AG04449 (cell line): ENCODE measurements at regions not wholly inside any gene's neighbourhood (a gene's known extent, or its start where the extent isn't known, plus 50 kb on each side); places are given as distances from the start of the nearest gene placed in this dataset.

ENCODE experiments used
- CTCF ChIA-PET: fragments of 350-600 bp; formaldehyde crosslinking; extraction: SDS; loops from one replicate; lab custom pipeline; 2021; ENCODE audit warnings: antibody characterized with exemption; lab: Yijun Ruan, JAX
- POLR2A ChIA-PET: fragments of 400-600, 350-600 bp; formaldehyde crosslinking; extraction: SDS; loops from one replicate; lab custom pipeline; 2020; ENCODE audit warnings: antibody characterized with exemption, inconsistent platforms; lab: Yijun Ruan, JAX
- DNase-seq: peaks from one replicate; pipeline ENCODE4 v3.0.0-alpha.2; 2010; ENCODE audit warnings: low read depth, low spot score
- H3K4me3 ChIP-seq: 2 replicates; pipeline ENCODE4 v1.5.1; 2011; ENCODE audit warnings: low read depth, mild to moderate bottlenecking, control low read depth, low read length
- CTCF ChIP-seq: IDR thresholded peaks from one replicate; pipeline ENCODE4 v1.5.1; 2011; ENCODE audit warnings: mild to moderate bottlenecking, moderate library complexity, low read length, control low read depth, inconsistent platforms; ENCODE audit not compliant: insufficient read depth; ENCODE audit errors: missing control alignments

- DNase-seq, result no peak
- TF ChIP-seq CTCF, result no peak
- ChIA-PET CTCF (no interaction called here), POLR2A (no interaction called here)
- H3K4me3 ChIP-seq, result no peak overlapping the region
These were observed 126.5 kb upstream of the TNFSF4 start for GRCh38 chr1:173333581-173333980.

GRCh38 chr1:173337126-173337525 is 130.0 kb upstream of the TNFSF4 start:
- no peak for DNase-seq
- CTCF ChIA-PET, result no interaction called here
- POLR2A ChIA-PET, result no interaction called here
- no peak overlapping the region for H3K4me3 ChIP-seq
- no peak for TF ChIP-seq CTCF

GRCh38 chr1:173341307-173341706 is 134.2 kb upstream of the TNFSF4 start:
- no peak overlapping the region for H3K4me3 ChIP-seq
- CTCF ChIA-PET, result interaction anchor here (0.6 to 1.1 kb wide), 2 partner anchors 9 to 597 kb away, joined by 3 read pairs; no protein-coding TSS in a partner anchor

GRCh38 chr1:173341971-173342370 is 134.8 kb upstream of the TNFSF4 start:
- POLR2A ChIA-PET, result interaction anchor here (1.4 kb wide), 1 partner anchor 10 kb away, joined by 4 read pairs; no protein-coding TSS in a partner anchor
- no peak overlapping the region for H3K4me3 ChIP-seq
- no peak for DNase-seq
- CTCF ChIA-PET, result interaction anchor here (1.1 kb wide), 1 partner anchor 8 kb away, joined by 3 read pairs; no protein-coding TSS in a partner anchor
- no peak for TF ChIP-seq CTCF

More at GRCh38 chr1:173341307-173341706, 134.2 kb upstream of the TNFSF4 start:
- DNase-seq, result no peak
- POLR2A ChIA-PET, result interaction anchor here (1.4 kb wide), 1 partner anchor 9 kb away, joined by 4 read pairs; no protein-coding TSS in a partner anchor
- TF ChIP-seq CTCF, result no peak

- DNase-seq, result no peak
These were observed 134.4 kb upstream of the PRDX6 start for GRCh38 chr1:173342736-173343135.

More at GRCh38 chr1:173342736-173343135, 134.4 kb upstream of the PRDX6 start:
- POLR2A ChIA-PET, result interaction anchor here (1.4 kb wide), 1 partner anchor 11 kb away, joined by 4 read pairs; no protein-coding TSS in a partner anchor
- CTCF ChIA-PET, result no interaction called here
- H3K4me3 ChIP-seq, result no peak overlapping the region
- no peak for TF ChIP-seq CTCF
